Skeletal muscle satellite cell (primary cell): ENCODE measurements at regions not wholly inside any gene's neighbourhood (a gene's known extent, or its start where the extent isn't known, plus 50 kb on each side); places are given as distances from the start of the nearest gene placed in this dataset.

ENCODE experiments used
- H3K27me3 ChIP-seq: 2 replicates; pipeline ENCODE4 v1.7.0; 2013; ENCODE audit warnings: low read length; ENCODE audit not compliant: control insufficient read depth, insufficient read depth
- H3K36me3 ChIP-seq: 2 replicates; pipeline ENCODE4 v1.7.0; 2013; ENCODE audit warnings: mild to moderate bottlenecking, control low read depth, low read length; ENCODE audit not compliant: insufficient read depth
- H3K4me1 ChIP-seq: 2 replicates; pipeline ENCODE4 v1.7.0; 2013; ENCODE audit warnings: low read length; ENCODE audit not compliant: control insufficient read depth, insufficient read depth
- H3K4me2 ChIP-seq: 2 replicates; pipeline ENCODE4 v1.7.0; 2013; ENCODE audit warnings: mild to moderate bottlenecking, low read length
- H3K4me3 ChIP-seq: 2 replicates; pipeline ENCODE4 v1.7.0; 2013; ENCODE audit warnings: low read length
- H3K9ac ChIP-seq: 2 replicates; pipeline ENCODE4 v1.7.0; 2013; ENCODE audit warnings: mild to moderate bottlenecking, low read depth, low read length, moderate library complexity
- H3K9me3 ChIP-seq: replicated peaks from 2 replicates; pipeline ENCODE4 v1.7.0; 2013; ENCODE audit warnings: mild to moderate bottlenecking, control low read depth, low read length

DNA sequence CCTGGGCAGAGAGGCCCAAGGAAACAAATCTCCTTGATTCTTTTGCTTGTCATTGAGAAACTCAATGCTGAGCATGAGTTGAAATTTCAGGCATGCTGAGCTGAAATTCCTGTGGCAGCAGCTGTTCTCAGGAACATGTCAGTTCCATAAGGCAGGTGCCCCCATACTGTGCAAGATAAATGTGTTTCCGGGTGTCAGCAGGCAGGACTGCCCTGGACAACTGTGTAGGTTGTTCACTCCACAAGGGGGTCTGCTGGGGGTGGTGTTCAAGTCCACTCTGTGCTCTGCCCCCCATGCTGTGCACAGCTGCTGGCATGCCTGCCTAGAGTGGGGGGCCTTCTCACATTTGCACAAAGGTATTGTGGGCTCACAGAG, 133.7 kb downstream of the CTTN start:
- Histone ChIP-seq H3K36me3 (no peaks in the 10 kb centered on the region), H3K4me3 (no peak overlapping the region), H3K9ac (no peak overlapping the region), H3K9me3 (no peaks in the 10 kb centered on the region), H3K27me3 (no peaks in the 10 kb centered on the region), H3K4me2 (no peak overlapping the region), H3K4me1 (no peaks in the 10 kb centered on the region)

DNA sequence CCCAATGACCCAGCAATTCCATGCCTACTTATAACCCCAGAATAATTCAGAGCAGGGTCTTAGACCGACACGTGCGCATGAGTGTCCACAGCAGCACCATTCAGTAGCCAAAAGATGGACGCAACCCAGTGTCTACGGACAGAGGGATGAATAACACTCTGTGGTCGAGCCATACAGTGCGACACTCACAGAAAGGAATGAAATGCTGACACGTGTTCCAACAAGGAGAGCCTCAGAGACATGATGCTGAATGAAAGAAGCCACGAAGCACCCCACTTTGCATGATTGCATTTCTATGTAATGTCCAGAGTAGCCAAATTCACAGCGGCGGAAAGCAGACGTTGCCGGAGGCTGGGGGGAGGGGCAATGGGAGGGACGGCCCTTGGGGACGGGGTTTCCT, 134.4 kb downstream of the CTTN start:
- Histone ChIP-seq H3K36me3 (no peaks in the 10 kb centered on the region), H3K9me3 (no peaks in the 10 kb centered on the region), H3K4me2 (no peak overlapping the region), H3K9ac (no peak overlapping the region), H3K27me3 (no peaks in the 10 kb centered on the region), H3K4me3 (no peak overlapping the region), H3K4me1 (no peaks in the 10 kb centered on the region)

DNA sequence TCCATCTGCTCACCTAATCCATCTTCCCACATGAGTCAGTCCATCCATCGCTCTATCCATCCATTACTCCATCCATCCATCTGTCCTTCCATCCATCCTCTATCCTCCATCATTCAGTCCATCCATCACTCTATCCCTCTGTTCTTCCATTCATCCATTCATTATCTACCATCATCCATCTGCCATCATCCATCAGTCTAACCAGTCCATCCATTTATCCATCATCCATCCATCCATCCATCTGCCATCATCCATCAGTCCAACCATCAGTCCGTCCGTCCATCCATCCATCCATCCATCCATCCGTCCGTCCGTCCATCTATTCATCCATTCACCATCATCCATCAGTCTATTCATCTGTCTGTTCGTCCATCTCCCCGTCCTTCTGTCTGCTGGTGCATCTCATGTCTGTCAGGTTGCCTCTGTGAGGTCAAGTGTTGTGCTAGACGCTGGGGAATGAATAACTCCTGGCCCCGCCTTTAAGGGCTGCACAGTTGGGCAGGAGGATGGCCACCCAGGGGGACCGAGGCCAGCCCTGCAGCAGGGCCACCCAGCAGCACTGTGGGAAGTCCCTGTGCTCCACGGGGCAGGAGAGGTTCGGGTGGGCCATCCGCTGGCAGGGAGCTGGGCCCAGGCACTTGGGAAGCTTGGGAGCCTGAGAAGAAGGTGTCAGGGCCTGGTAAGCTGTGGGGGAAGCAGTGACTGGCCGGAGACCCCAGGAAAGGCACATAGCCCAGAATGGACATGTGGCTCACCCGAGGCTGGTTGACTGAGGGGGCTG, 137.1 kb downstream of the CTTN start:
- Histone ChIP-seq H3K27me3 (no peaks in the 10 kb centered on the region), H3K4me3 (no peak overlapping the region), H3K9ac (no peak overlapping the region), H3K4me2 (no peak overlapping the region), H3K4me1 (no peaks in the 10 kb centered on the region), H3K9me3 (no peaks in the 10 kb centered on the region), H3K36me3 (no peaks in the 10 kb centered on the region)

GRCh38 chr11:70536051-70536877, 137.9 kb downstream of the CTTN start:
- H3K9me3 ChIP-seq: no peaks in the 10 kb centered on the region
- H3K27me3 ChIP-seq: no peaks in the 10 kb centered on the region
- H3K9ac ChIP-seq: no peak overlapping the region

DNA sequence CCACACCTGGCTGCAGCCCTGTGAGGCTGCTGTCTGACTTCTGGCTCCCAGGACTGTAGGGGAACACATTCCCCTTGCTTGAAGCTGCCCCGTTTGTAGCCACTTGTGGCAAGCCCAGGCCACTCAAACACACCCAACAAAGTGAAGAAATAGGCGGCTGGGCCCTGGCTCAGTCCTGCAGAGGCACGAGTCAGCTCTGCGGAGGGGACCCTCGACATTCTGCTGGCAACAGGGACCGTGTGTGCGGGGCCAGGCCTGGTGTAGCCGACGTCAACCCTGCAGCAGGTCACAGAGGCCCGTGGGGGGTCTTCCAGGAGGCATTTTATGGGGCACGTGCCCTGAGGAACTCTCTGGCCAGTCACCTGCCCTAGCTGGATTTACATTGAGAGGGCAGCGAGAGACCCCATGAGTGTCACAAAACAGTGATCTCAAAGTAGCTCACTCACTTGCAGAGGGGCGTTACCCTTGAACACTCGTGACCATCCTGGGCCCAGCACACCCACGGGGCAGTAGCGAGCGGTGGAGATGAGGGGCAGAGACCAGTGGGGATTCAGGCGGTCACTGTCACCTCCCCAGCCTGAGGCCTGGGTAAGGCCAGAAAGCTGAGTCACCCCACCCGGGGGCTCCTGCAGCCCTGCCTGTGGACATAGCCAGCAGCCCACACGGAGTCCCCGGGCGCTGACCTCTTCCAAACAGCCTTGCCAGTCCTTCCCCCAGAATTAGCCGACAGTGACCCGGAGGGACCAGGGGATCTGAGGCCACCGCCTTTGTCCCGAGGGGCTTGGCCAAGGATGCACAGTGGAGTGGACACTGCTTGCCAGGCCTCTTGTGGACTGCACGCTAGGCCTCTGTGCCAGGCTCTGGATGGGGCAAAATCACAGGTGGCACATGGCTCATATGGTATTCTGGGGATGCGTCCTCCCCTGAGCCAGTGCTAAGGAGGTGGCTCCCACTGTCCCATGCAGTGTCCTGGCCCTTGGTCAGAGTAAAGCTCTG, 139.5 kb downstream of the CTTN start:
- Histone ChIP-seq H3K27me3 (no peaks in the 10 kb centered on the region), H3K9ac (no peak overlapping the region), H3K4me1 (no peaks in the 10 kb centered on the region), H3K9me3 (no peaks in the 10 kb centered on the region), H3K36me3 (no peaks in the 10 kb centered on the region), H3K4me3 (no peak overlapping the region), H3K4me2 (no peak overlapping the region)

More at GRCh38 chr11:70536051-70536877, 137.9 kb downstream of the CTTN start:
- no peaks in the 10 kb centered on the region for H3K4me1 ChIP-seq
- H3K36me3 ChIP-seq: no peaks in the 10 kb centered on the region
- H3K4me3 ChIP-seq: no peak overlapping the region
- H3K4me2 ChIP-seq: no peak overlapping the region

- H3K36me3 ChIP-seq: no peaks in the 10 kb centered on the region
- no peak overlapping the region for H3K9ac ChIP-seq
- H3K9me3 ChIP-seq: no peaks in the 10 kb centered on the region
- H3K4me2 ChIP-seq: no peak overlapping the region
- no peaks in the 10 kb centered on the region for H3K27me3 ChIP-seq
- H3K4me1 ChIP-seq: no peaks in the 10 kb centered on the region
- H3K4me3 ChIP-seq: no peak overlapping the region
Measured at GRCh38 chr11:70538641-70539359, 140.5 kb downstream of the CTTN start.

DNA sequence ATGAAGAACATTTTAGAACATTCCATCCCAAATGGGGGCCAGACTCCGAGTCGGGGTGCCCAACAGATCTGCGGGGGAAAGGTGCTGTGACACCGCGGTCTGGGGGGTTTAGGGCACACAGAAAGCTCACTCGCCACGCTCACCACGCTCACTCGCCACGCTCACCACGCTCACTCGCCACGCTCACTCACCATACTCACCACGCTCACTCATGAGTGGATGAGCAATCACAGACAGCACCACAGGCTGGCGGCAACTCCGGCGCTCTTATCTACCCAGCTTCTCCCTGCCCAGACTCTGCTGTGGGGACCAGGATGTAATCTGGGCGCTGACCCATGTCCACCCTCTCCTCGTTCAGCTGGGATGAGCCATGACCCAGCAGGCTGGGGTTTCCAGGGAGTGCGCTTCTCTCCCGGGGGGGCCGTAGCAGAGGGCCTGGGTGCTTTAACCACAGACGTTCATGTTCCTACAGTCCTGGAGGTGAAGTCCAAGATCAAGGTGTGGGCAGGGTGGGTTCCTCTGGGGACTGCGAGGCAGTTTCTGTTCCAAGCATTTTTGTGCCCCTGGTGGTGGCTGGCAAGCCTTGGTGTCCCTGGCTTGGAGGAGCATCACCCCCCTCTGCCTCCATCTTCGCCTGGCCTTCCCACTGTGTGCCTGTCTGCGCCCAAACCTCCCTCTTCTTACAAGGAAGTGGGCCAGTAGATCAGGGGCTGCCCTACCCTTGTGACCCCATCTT, 141.2 kb downstream of the CTTN start:
- Histone ChIP-seq H3K9me3 (no peaks in the 10 kb centered on the region), H3K4me3 (no peak overlapping the region), H3K4me2 (no peak overlapping the region), H3K4me1 (peaks cover 1% of the 10 kb centered on the region), H3K9ac (no peak overlapping the region), H3K27me3 (no peaks in the 10 kb centered on the region), H3K36me3 (no peaks in the 10 kb centered on the region)

- H3K9ac ChIP-seq: no peak overlapping the region
Measured at GRCh38 chr11:70540196-70540595, 141.9 kb downstream of the CTTN start.

DNA sequence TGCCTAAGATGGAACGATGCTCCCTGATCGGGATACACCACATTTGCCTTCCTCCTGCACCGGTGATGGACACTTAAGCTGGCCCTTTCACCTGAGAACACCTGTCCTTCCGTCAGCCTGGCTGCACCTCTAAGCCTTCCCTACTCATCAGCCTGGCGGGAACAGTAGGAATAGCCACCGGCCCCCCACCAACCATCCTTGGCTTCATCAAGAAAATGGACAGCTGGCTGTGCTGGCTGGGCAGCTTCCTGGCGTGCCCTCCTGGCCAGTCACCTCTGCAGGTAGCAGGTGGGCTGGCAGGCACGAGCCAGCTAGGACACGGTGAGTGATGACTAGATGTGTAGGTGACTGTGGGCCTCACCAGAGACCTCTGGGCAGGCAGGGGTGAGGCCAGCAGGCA, 142.8 kb downstream of the CTTN start:
- no peak overlapping the region for H3K9ac ChIP-seq
- H3K9me3 ChIP-seq: no peaks in the 10 kb centered on the region
- no peak overlapping the region for H3K4me2 ChIP-seq
- H3K4me1 ChIP-seq: peaks cover 14% of the 10 kb centered on the region
- H3K36me3 ChIP-seq: no peaks in the 10 kb centered on the region
- H3K4me3 ChIP-seq: no peak overlapping the region
- H3K27me3 ChIP-seq: no peaks in the 10 kb centered on the region

More at GRCh38 chr11:70540196-70540595, 141.9 kb downstream of the CTTN start:
- Histone ChIP-seq H3K36me3 (no peaks in the 10 kb centered on the region), H3K4me1 (peaks cover 8% of the 10 kb centered on the region), H3K9me3 (no peaks in the 10 kb centered on the region), H3K4me2 (no peak overlapping the region), H3K4me3 (no peak overlapping the region), H3K27me3 (no peaks in the 10 kb centered on the region)

- Histone ChIP-seq H3K4me1 (peaks cover 14% of the 10 kb centered on the region), H3K9ac (no peak overlapping the region), H3K36me3 (no peaks in the 10 kb centered on the region), H3K4me2 (no peak overlapping the region), H3K4me3 (no peak overlapping the region), H3K9me3 (no peaks in the 10 kb centered on the region), H3K27me3 (no peaks in the 10 kb centered on the region)
Measured at GRCh38 chr11:70541699-70542098, 143.4 kb downstream of the CTTN start.
